Endothelial cell of umbilical vein (primary cell): ENCODE measurements at regions not wholly inside any gene's neighbourhood (a gene's known extent, or its start where the extent isn't known, plus 50 kb on each side); places are given as distances from the start of the nearest gene placed in this dataset.

ENCODE experiments used
- BruUV-seq: library from RNA; stranded (reverse); fragments of 400-500 nt; replicated peaks from 2 replicates; lab custom pipeline; 2021; lab: Mats Ljungman, UMichigan
- CTCF ChIA-PET: fragments of 300-600, 350-600 bp; sonication (Branson Sonifier 250); formaldehyde crosslinking; loops from one replicate; lab custom pipeline; 2021; ENCODE audit warnings: antibody characterized with exemption, inconsistent platforms; lab: Charles Lee
- POLR2A ChIA-PET: fragments of 300-600, 350-600 bp; sonication (Branson Sonifier 250); formaldehyde crosslinking; loops from one replicate; lab custom pipeline; 2021; ENCODE audit warnings: antibody characterized with exemption, inconsistent platforms; lab: Charles Lee
- DNase-seq: peaks from one replicate; pipeline ENCODE4 v3.0.0-alpha.2; 2011; ENCODE audit warnings: low read depth, low spot score
- FAIRE-seq: peaks from 2 replicates; lab custom pipeline; 2011; peaks lifted over from hg19 to GRCh38; lab: Jason Lieb, UNC
- H2AFZ ChIP-seq: 2 replicates; pipeline ENCODE4 v1.6.0; 2012; ENCODE audit warnings: low read depth, low read length, control low read depth, inconsistent platforms
- H3K27ac ChIP-seq: 2 replicates; pipeline ENCODE4 v1.5.1; 2011; ENCODE audit warnings: low read depth, mild to moderate bottlenecking, control low read depth, low read length, moderate library complexity; ENCODE audit not compliant: insufficient read depth
- H3K27me3 ChIP-seq, 2 experiments: 2 replicates each; pipeline versions ENCODE4 v1.6.0 to v1.6.1; 2011; ENCODE audit warnings: low read length in 2 of 2, mixed read lengths in 1 of 2; ENCODE audit not compliant: control insufficient read depth in 2 of 2, insufficient read depth in 2 of 2
- H3K36me3 ChIP-seq, 2 experiments: 2 replicates in 1 of 2; 3 replicates in 1 of 2; pipeline ENCODE4 v1.5.1; 2011; ENCODE audit warnings: low read length in 2 of 2, mild to moderate bottlenecking in 1 of 2, moderate library complexity in 1 of 2; ENCODE audit not compliant: control insufficient read depth in 2 of 2, insufficient read depth in 2 of 2; ENCODE audit errors: extremely low read depth in 1 of 2
- H3K4me1 ChIP-seq: 3 replicates; pipeline ENCODE4 v1.5.1; 2011; ENCODE audit warnings: mild to moderate bottlenecking, low read length; ENCODE audit not compliant: control insufficient read depth, insufficient read depth; ENCODE audit errors: extremely low read depth
- H3K4me2 ChIP-seq: 2 replicates; pipeline ENCODE4 v1.6.1; 2011; ENCODE audit warnings: low read length, control low read depth, mixed read lengths; ENCODE audit not compliant: insufficient read depth
- H3K4me3 ChIP-seq, 3 experiments: fragments of 200-600 bp in 1 of 3; sonication (generic), shearing (Covaris generic) in 1 of 3; replicated peaks in 1 of 3; 2 replicates each; pipeline ENCODE4 v1.5.1; 2011 to 2016; ENCODE audit warnings: control low read depth in 3 of 3, low read length in 3 of 3, mild to moderate bottlenecking in 2 of 3, inconsistent platforms in 1 of 3, low read depth in 1 of 3, moderate library complexity in 1 of 3; ENCODE audit not compliant: insufficient read depth in 1 of 3
- H3K79me2 ChIP-seq: 2 replicates; pipeline ENCODE4 v1.6.0; 2012; ENCODE audit warnings: low read length, inconsistent platforms; ENCODE audit not compliant: control insufficient read depth, insufficient read depth
- H3K9ac ChIP-seq: replicated peaks from 2 replicates; pipeline ENCODE3; 2011; ENCODE audit warnings: low read length, control low read depth; ENCODE audit not compliant: insufficient read depth; ENCODE audit errors: extremely low read depth
- H3K9me1 ChIP-seq: replicated peaks from 3 replicates; pipeline ENCODE4 v1.6.0; 2011; ENCODE audit warnings: mild to moderate bottlenecking, low read length; ENCODE audit not compliant: control insufficient read depth, insufficient read depth; ENCODE audit errors: extremely low read depth
- H3K9me3 ChIP-seq: replicated peaks from 2 replicates; pipeline ENCODE4 v1.5.1; 2012; ENCODE audit warnings: low read length, inconsistent platforms; ENCODE audit not compliant: control insufficient read depth, insufficient read depth
- H4K20me1 ChIP-seq: replicated peaks from 2 replicates; pipeline ENCODE3; 2011; ENCODE audit warnings: mild to moderate bottlenecking, low read length; ENCODE audit not compliant: control insufficient read depth, insufficient read depth; ENCODE audit errors: extremely low read depth
- EZH2 ChIP-seq: IDR thresholded peaks from 2 replicates; pipeline ENCODE4 v1.6.1; 2012; ENCODE audit warnings: borderline replicate concordance, low read depth, mild to moderate bottlenecking, moderate library complexity, low read length, inconsistent platforms; ENCODE audit not compliant: severe bottlenecking
- FOS ChIP-seq: IDR thresholded peaks from 2 replicates; pipeline ENCODE4 v1.6.1; 2011; ENCODE audit warnings: mild to moderate bottlenecking, low read length, moderate library complexity, borderline replicate concordance; ENCODE audit not compliant: insufficient read depth
- GATA2 ChIP-seq: IDR thresholded peaks from 2 replicates; pipeline ENCODE4 v1.7.0; 2011; ENCODE audit warnings: low read depth, mild to moderate bottlenecking, moderate library complexity, mixed read lengths, low read length; ENCODE audit not compliant: insufficient read length, insufficient read depth
- JUN ChIP-seq: IDR thresholded peaks from 2 replicates; pipeline ENCODE4 v1.6.1; 2011; ENCODE audit warnings: borderline replicate concordance, low read depth; ENCODE audit not compliant: insufficient read length, insufficient read depth
- MYC ChIP-seq: IDR thresholded peaks from one replicate; pipeline ENCODE4 v1.6.1; 2011; ENCODE audit warnings: mild to moderate bottlenecking, low read depth, low read length
- POLR2A ChIP-seq: IDR thresholded peaks from 2 replicates; pipeline ENCODE4 v1.6.1; 2012; ENCODE audit warnings: low read depth, mild to moderate bottlenecking, control low read depth, low read length
- POLR2AphosphoS5 ChIP-seq: IDR thresholded peaks from 2 replicates; pipeline ENCODE4 v1.6.1; 2012; ENCODE audit warnings: low read depth, mild to moderate bottlenecking, control low read depth, low read length, moderate library complexity; ENCODE audit not compliant: insufficient read depth
- dilution Hi-C: fragments of 300-500 bp; cut with MboI; formaldehyde crosslinking; loops from one replicate; pipeline ENCODE4 v1.15.0; 2019; ENCODE audit warnings: low sequenced_read_pairs; ENCODE audit not compliant: extremely low pct_ligation_motif_present
- intact Hi-C: fragments of 100-400 bp; cut with micrococcal nuclease; formaldehyde crosslinking; loops from one replicate; pipeline ENCODE4 v1.10.0; 2022
- TF ChIP-seq, protein P1 (sequence below), 2 donors: IDR thresholded peaks; 1 replicate in 1 of 2; 2 replicates in 1 of 2; pipeline ENCODE4 v1.5.1; 2011; ENCODE audit warnings: low read length in 2 of 2, mild to moderate bottlenecking in 2 of 2, moderate library complexity in 2 of 2, control low read depth in 1 of 2, inconsistent platforms in 1 of 2, low read depth in 1 of 2; ENCODE audit not compliant: insufficient read depth in 1 of 2; ENCODE audit errors: extremely low read depth in 1 of 2
- TF ChIP-seq, protein P2 (sequence below): IDR thresholded peaks from 2 replicates; pipeline ENCODE4 v1.6.1; 2011; ENCODE audit not compliant: insufficient read depth, insufficient read length

DNA sequence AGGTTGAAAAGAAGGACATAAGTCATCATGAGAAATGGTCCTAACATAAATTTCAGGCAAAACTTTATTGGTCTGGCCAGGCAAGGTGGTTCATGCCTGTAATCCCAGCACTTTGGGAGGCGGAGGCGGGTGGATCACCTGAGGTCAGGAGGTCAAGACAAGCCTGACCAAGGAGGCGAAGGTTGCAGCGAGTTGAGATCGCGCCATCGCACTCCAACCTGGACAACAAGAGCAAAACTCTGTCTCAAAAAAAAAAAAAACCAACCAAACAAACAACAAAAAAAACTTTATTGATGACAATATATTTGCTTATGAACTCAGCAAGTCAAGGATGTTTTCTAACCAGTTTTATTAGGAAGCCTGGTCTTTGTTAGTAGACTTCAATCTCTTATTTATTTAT, 54.6 kb upstream of the ARHGAP21 start:
- Histone ChIP-seq H3K9ac (no peak overlapping the region), H3K36me3 (no peaks in the 10 kb centered on the region), H3K4me2 (no peak overlapping the region), H4K20me1 (no peaks in the 10 kb centered on the region), H3K9me1 (no peaks in the 10 kb centered on the region), H3K79me2 (no peaks in the 10 kb centered on the region), H2AFZ (no peak overlapping the region), H3K4me1 (no peaks in the 10 kb centered on the region), H3K27me3 (no peaks in the 10 kb centered on the region), H3K9me3 (no peaks in the 10 kb centered on the region), H3K27ac (no peak overlapping the region), H3K4me3 (no peak overlapping the region)
- dilution Hi-C loops (no loop called here), intact Hi-C loops (no loop called here)
- no peak for DNase-seq
- FAIRE-seq = no peak
- POLR2A ChIA-PET = no interaction called here
- no peak for TF ChIP-seq MYC
- TF ChIP-seq, protein P1, sequence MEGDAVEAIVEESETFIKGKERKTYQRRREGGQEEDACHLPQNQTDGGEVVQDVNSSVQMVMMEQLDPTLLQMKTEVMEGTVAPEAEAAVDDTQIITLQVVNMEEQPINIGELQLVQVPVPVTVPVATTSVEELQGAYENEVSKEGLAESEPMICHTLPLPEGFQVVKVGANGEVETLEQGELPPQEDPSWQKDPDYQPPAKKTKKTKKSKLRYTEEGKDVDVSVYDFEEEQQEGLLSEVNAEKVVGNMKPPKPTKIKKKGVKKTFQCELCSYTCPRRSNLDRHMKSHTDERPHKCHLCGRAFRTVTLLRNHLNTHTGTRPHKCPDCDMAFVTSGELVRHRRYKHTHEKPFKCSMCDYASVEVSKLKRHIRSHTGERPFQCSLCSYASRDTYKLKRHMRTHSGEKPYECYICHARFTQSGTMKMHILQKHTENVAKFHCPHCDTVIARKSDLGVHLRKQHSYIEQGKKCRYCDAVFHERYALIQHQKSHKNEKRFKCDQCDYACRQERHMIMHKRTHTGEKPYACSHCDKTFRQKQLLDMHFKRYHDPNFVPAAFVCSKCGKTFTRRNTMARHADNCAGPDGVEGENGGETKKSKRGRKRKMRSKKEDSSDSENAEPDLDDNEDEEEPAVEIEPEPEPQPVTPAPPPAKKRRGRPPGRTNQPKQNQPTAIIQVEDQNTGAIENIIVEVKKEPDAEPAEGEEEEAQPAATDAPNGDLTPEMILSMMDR (IDR thresholded peaks at IDR 0.05; ENCODE audit: extremely low read depth in 1 of 2, insufficient read depth in 1 of 2, low read depth in 1 of 2, low read length in 2 of 2) = no peak
- TF ChIP-seq FOS = no peak
- TF ChIP-seq EZH2 = no peak
- TF ChIP-seq POLR2A = no peak
- TF ChIP-seq JUN = no peak
- TF ChIP-seq POLR2AphosphoS5 = no peak
- no peak for TF ChIP-seq GATA2
- TF ChIP-seq, protein P2, sequence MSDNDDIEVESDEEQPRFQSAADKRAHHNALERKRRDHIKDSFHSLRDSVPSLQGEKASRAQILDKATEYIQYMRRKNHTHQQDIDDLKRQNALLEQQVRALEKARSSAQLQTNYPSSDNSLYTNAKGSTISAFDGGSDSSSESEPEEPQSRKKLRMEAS = no peak
- BruUV-seq = no TSS peak
- CTCF ChIA-PET = interaction anchor here (1.4 kb wide), 1 partner anchor 16 kb away, joined by 3 read pairs; no protein-coding TSS in a partner anchor
